Nephron (organoid): ENCODE measurements at regions not wholly inside any gene's neighbourhood (a gene's known extent, or its start where the extent isn't known, plus 50 kb on each side); places are given as distances from the start of the nearest gene placed in this dataset.

Source experiments
- H3K27ac Mint-ChIP-seq, 3 experiments: 2 replicates each; pipeline ENCODE4 v1.8.0; 2020; ENCODE audit warnings: mixed read lengths in 3 of 3, mild to moderate bottlenecking in 2 of 3, moderate library complexity in 1 of 3
- H3K27me3 Mint-ChIP-seq: 2 replicates; pipeline ENCODE4 v1.8.0; 2021; ENCODE audit warnings: low read depth, mild to moderate bottlenecking, moderate library complexity, mixed read lengths
- H3K36me3 Mint-ChIP-seq: 2 replicates; pipeline ENCODE4 v1.8.0; 2020; ENCODE audit warnings: low read depth, mixed read lengths
- H3K4me1 Mint-ChIP-seq: 2 replicates; pipeline ENCODE4 v1.8.0; 2020; ENCODE audit warnings: mixed read lengths
- H3K4me3 Mint-ChIP-seq, 3 experiments: 2 replicates each; pipeline ENCODE4 v1.8.0; 2020; ENCODE audit warnings: mild to moderate bottlenecking in 3 of 3, mixed read lengths in 3 of 3, moderate library complexity in 2 of 3
- H3K9me3 Mint-ChIP-seq: 2 replicates; pipeline ENCODE4 v1.8.0; 2020; ENCODE audit warnings: mixed read lengths
- CTCF ChIP-seq, 3 experiments: fragments of 200-600 bp; sonication (generic); IDR thresholded peaks; one replicate each; pipeline ENCODE4 v1.5.0; 2021; ENCODE audit warnings: antibody characterized with exemption in 3 of 3; ENCODE audit not compliant: unreplicated experiment in 3 of 3

DNA sequence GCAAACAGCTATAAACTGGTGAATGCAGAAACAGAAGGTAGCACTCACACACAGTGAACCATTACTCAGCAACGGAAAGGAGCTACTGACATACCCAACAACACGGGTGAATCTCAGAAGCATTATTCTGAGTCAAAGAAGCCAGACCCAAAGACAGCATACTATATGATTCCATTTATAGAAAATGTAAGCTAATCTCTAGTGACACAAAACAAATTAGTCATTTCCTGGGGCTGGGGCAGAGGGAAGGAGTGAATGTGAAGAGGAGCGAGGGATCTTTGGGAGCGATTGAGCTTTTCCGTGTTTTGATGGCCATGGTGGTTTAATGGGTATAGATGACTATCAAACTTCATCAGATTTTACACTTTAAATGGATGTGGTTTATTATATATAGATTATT, 614.6 kb downstream of the DHX35 start:
- Mint-ChIP-seq H3K27ac (no peak overlapping the region), H3K4me3 (no peak overlapping the region), H3K9me3 (peaks cover 7% of the 10 kb centered on the region), H3K4me1 (no peaks in the 10 kb centered on the region), H3K36me3 (no peaks in the 10 kb centered on the region), H3K27me3 (peaks cover 5% of the 10 kb centered on the region)
- TF ChIP-seq CTCF (IDR thresholded peaks at IDR 0.05; ENCODE audit: unreplicated experiment in 3 of 3), result no peak

- no peak for TF ChIP-seq CTCF (IDR thresholded peaks at IDR 0.05; ENCODE audit: unreplicated experiment in 3 of 3)
- no peaks in the 10 kb centered on the region for H3K4me1 Mint-ChIP-seq
- no peak overlapping the region for H3K4me3 Mint-ChIP-seq
- peaks cover 5% of the 10 kb centered on the region for H3K27me3 Mint-ChIP-seq
- no peak overlapping the region for H3K27ac Mint-ChIP-seq
- no peaks in the 10 kb centered on the region for H3K36me3 Mint-ChIP-seq
- H3K9me3 Mint-ChIP-seq, result peaks cover 2% of the 10 kb centered on the region
These were observed 611.9 kb downstream of the DHX35 start for GRCh38 chr20:39574061-39574460.

- TF ChIP-seq CTCF (IDR thresholded peaks at IDR 0.05; ENCODE audit: unreplicated experiment in 3 of 3), result no peak
- Mint-ChIP-seq H3K27me3 (peaks cover 5% of the 10 kb centered on the region), H3K36me3 (no peaks in the 10 kb centered on the region), H3K27ac (no peak overlapping the region), H3K4me1 (no peaks in the 10 kb centered on the region), H3K4me3 (no peak overlapping the region), H3K9me3 (peaks cover 2% of the 10 kb centered on the region)
These were observed 609.0 kb downstream of the DHX35 start for GRCh38 chr20:39571171-39571570.

- Mint-ChIP-seq H3K36me3 (no peaks in the 10 kb centered on the region), H3K27ac (no peak overlapping the region), H3K27me3 (peaks cover 2% of the 10 kb centered on the region), H3K4me1 (no peaks in the 10 kb centered on the region), H3K4me3 (no peak overlapping the region), H3K9me3 (no peaks in the 10 kb centered on the region)
- no peak for TF ChIP-seq CTCF (IDR thresholded peaks at IDR 0.05; ENCODE audit: unreplicated experiment in 3 of 3)
These were observed 606.0 kb downstream of the DHX35 start for GRCh38 chr20:39568109-39568508.

DNA sequence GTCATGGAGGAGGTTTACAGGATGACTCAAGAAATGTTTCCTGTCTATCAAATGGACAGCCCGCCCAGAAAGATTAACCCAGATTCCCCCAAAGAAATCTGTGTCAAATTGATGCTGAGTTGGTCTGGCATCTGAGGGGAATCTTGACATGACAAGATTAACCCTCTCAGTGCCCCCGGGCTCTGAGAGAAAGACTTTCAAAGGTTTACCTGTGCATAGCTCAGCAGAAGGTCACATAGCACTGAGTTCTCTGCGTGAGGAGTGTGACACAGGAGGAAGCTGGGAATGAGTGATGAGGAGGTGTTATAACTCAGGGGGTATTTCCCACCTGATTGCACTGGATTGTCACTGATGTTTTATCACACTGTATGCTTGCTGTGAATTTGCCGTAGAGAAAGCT, 601.2 kb downstream of the DHX35 start:
- Mint-ChIP-seq H3K4me1 (no peaks in the 10 kb centered on the region), H3K36me3 (no peaks in the 10 kb centered on the region), H3K9me3 (no peaks in the 10 kb centered on the region), H3K27ac (no peak overlapping the region), H3K4me3 (no peak overlapping the region), H3K27me3 (no peaks in the 10 kb centered on the region)
- no peak for TF ChIP-seq CTCF (IDR thresholded peaks at IDR 0.05; ENCODE audit: unreplicated experiment in 3 of 3)

- TF ChIP-seq CTCF (IDR thresholded peaks at IDR 0.05; ENCODE audit: unreplicated experiment in 3 of 3), result no peak
- Mint-ChIP-seq H3K27ac (no peak overlapping the region), H3K27me3 (peaks cover 4% of the 10 kb centered on the region), H3K9me3 (peaks cover 3% of the 10 kb centered on the region), H3K36me3 (no peaks in the 10 kb centered on the region), H3K4me1 (peaks cover 12% of the 10 kb centered on the region), H3K4me3 (no peak overlapping the region)
These were observed 592.2 kb downstream of the DHX35 start for GRCh38 chr20:39554341-39554740.
